ENCODE measurements at regions not wholly inside any gene's neighbourhood (a gene's known extent, or its start where the extent isn't known, plus 50 kb on each side); places are given as distances from the start of the nearest gene placed in this dataset.

DNA sequence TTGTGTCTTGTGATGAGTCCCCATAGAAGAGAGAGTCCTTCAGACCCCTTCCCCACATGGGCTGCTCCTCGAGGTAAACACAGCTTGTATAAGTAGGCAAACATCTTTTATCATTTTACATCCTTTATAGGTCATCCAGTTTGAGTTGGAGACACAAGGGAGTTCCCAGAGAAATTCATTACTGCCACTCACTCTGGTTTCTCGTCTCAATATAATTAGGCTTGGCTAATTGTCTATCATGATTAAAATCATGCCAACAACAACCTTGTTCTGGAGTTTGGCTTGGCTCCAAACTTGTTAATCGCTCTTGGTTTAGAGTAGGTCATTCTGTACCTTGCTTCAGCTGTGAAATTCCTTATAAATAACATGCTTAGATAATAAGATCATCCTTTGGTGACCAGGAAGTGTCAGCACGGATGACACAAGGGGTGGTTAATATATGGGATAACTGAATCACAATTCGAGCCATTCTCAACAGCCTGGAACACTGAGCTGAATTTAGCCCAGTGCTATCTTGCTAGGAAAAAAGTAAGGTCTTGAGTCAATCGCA lies 70.7 kb upstream of the DAB1 start:
- TF ChIP-seq CTCF (IDR thresholded peaks at IDR 0.05) (no peak), POLR2A (IDR thresholded peaks at IDR 0.05) (no peak)

Data from Peyer's patch (tissue), 4 donors.